ENCODE measurements at regions not wholly inside any gene's neighbourhood (a gene's known extent, or its start where the extent isn't known, plus 50 kb on each side); places are given as distances from the start of the nearest gene placed in this dataset.
"Not testable (repeated sequence)": the region's sequence is repeated elsewhere in the genome, so short reads cannot be mapped to it uniquely, and the experiment has no call there.

DNA sequence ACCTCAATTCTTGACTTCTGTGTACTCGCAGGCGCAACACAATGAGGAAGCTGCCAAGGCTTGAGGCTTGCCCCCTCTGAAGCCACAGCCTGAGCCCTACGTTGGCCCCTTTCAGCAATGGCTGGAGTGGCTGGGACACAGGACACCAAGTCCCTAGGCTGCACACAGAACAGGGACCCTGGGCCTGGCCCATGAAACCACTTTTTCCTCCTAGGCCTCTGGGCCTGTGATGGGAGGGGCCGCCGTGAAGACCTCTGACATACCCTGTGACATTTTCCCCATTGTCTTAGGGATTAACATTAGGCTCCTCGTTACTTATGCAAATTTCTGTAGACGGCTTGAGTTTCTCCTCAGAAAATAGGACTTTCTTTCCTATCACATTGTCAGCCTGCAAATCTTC, 507.2 kb upstream of the ZNF608 start:
- DNase-seq = not testable (repeated sequence)

DNA sequence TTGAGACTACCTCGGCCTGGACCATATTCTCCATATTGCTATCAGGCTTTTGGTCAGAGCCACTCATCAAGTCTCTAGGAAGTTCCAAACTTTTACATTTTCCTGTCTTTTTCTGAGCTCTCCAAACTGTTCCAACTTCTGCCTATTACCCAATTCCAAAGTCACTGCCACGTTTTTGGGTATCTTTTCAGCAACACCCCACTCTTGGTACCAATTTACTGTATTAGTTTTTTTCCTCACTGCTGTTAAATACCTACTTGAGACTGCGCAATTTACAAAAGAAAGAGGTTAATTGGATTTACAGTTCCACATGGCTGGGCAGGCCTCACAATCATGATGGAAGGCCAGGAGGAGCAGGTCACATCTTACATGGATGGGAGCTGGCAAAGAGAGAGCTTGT, 507.8 kb upstream of the ZNF608 start:
- DNase-seq = no peak

DNA sequence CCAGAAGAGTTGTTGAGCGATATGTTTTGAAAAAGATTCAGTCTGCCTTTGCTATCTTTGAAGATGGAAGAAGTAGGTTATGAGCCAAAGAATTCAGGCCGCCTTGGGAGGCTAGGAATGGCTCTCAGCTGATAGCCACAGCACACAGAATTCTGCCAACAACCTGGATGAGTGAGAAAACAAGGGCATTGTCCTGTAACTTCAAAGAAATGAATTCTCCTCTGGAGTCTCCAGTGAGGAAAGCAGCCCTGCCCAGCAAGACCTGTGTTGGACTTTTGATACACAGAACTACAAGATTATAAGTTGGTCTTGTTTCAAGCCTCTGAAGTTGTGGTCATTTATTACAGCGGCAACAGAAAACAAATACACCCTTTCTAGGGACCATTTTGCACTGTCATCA, 509.9 kb upstream of the ZNF608 start:
- no peak for DNase-seq

DNA sequence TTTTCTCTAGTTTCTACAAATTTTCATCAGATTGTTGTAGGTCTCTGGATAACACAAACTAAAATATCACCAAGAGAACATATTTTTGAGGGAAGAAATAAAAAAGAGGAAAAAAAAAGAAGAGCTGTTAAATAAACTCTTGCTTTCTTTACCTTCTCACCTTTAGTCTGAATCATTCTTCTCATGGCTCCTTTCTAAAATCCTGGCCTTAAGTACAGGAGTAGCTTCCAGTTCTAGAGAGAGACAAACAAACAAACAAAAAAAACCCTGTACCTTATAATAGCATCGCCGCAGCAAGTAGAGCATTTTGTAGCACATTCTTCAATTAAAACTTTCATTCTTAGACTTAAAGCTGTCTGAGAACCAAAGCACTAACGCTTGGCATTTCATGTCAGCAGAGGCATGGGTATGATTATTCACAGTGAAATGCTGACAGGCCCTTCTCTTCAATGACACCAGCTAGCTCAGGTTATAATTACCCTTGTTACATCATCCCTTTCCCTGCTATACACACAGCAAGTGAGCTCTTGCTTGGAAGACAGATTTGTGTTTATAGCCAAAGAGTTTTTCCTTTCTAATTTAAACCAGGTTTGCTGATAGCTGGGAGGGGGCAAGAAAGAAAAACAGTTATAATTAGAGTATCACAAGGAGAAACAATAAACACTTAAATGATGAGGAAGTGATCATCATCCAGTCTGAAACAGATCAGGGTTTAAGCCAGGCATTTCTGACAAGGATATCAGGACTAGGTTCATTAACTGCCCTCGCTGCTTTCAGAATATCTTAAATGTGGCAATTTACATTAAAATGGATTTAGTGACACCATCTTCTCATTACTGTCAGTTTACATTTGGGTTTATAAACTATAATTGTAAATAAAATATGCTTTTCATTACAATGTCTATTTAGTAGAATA, 510.9 kb upstream of the ZNF608 start:
- DNase-seq = no peak

DNA sequence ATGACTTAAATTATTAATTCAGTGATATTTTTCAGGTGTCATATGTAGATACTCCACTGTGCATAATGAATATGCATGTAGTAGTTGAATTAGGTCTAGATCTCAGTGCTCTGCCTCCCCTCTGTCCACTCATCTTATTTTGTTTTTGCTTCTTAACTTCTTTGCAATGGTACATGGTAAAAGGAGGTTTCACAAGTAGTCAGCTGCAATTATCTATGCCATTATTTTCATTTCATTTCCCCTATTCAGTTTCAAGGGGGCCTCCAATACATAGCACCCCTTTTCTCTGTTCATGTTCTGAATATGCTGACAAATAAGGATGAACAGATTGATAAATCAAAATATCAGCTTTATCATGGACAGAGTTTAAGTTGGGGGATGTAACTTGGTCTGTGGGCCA, 511.6 kb upstream of the ZNF608 start:
- no peak for DNase-seq

DNA sequence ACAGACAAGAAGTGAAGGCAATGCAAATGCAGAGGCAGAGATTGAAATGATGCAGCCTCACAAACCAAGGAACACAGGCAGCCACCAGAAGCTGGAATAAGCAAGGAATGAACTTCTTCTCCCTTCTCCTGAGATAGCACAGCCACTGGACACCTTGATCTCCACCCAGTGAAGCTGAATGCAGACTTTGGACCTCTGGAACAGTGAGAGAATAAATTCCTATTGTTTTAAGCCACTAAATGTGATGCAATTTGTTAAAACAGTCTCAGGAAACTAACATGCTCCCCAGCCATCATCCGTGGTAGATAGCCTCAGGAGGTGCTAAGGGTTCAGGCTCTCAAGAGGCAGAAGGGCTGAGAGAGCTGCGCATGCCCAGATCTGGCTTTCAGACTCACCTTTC, 512.2 kb upstream of the ZNF608 start:
- no peak for DNase-seq

DNA sequence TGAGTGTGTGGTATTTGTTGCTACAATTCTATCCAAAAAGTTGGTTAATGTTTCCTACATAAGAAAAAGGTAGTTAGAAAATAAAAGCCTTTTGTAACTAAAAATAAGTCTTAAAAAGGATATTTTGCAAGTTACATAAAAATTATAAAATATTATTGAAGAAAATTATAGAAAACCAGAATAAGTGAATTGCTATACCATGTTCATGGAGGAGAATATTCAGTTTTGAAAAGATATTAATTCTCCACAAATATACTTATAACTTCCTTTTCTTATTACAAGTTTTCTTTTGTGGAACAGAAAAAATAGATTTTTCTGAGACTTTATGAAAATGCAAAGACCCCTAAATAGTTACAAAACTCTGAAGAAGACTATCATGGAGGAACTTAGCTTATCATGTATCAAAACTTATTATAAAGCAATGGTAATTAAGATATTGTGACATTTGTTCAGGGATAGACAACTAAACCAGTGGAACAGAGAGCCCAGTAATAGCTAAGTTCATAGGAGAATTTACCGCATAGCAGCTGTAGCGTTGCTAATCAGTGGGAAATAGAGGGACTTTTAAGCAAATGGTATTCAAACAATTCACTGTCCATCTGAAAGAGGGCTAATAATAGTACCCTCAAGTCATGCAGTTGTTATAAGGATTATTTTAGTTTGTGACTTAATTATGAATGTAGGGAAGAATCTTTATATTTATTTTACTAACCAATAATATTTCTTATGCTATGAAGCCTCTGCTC, 515.2 kb upstream of the ZNF608 start:
- no peak for DNase-seq

DNA sequence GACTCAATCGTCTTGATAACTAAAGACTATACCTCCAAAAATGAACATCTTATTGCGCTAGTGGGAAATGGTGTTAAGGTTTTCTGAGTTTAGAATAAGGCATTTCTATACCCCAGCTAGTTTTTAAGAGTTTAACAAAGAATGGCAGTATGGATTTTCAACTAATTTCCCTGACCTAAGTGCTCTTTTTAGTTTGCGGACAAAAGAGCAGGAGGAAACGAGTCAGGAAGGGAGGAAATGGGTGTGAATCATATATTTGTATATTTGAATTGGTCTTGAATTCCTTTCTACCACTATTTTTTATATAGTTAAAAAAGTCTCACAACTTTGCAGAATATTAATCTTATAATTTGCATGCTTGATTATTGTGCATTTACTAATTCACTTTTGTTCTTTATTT, 516.3 kb upstream of the ZNF608 start:
- DNase-seq = no peak

DNA sequence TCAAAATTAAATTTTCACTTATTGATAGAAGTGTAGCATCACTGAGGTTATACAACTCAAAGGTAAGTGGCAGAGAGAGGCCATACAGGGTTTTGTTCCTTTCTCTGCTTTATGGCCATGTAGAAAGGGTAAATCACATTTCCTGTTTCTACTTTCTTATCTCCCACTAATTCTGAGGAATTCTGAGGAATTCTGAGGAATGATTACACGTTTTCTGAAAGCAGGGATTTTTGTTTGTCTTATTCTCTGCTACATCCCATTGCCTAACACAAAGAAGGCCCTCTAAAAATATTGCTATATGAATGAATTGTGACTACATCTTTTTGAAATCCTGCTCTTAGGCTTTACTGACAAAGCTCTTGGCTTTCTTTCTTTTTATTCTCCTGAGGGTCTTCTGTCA, 516.9 kb upstream of the ZNF608 start:
- no peak for DNase-seq

DNA sequence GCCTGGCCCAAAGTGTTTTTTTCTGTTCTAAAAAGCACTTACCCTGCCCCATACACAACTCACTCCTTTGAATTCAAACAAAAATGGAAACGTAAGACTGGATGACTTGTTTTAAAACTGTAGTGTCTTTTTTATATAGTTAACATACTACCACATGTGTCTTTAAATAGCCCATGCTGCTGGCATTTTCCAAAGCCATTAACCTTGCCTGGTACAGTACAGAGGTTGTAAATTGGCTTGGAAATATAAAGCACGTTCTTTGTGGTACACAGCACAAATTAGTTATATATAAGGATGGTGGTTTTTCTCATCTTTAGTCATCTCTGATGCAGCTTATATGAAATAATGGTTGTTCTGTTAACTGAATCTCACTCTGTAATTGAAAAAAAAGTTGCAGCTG, 519.7 kb upstream of the ZNF608 start:
- DNase-seq = no peak

DNA sequence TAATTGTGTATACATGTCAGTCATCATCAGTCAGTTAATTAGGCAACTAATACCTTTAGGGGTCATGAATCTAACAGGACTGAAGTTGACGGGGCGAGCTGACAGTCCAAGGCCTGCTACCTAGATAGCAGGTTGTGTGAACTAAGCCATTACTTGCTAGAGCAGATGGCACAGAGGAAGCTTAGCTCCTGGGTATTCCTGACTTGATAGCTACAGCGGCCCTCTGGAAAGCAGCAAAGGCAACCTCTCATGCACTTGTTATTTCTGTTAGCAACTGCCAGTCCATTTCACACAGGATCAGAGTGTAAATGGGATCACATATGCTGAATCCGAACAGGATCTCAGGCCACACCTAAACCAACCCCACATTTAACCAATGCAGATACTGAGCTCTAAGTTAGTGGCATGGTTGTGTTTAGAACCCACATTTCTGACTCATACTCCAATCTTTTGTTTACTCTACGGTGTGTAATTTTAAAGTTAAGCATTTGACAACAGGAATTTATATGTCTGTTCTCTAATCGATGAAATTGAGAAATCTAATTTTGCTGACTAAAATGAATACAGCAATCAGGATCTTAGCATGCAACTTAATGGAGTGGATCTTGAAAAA, 521.3 kb upstream of the ZNF608 start:
- no peak for DNase-seq

DNA sequence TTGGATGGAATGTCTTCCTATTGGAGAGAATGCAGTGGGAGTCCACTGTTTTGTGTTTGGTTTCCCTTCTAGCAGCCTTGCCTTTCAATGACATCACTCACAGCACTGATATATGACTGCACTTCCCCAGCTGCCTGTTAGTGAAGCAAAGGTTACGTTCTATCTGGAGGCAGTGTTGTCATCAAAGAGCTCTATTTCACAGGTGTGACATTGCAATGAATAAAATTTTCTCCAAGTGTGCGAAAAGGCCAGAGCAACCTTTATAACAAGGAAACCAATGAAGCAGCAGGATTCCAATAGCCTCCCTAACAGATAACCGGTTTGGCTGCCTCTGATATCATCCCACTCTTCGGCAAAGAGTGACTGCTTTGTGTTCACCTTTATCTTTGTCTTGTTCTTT, 523.5 kb upstream of the ZNF608 start:
- peak; percentile 43 for DNase-seq

DNA sequence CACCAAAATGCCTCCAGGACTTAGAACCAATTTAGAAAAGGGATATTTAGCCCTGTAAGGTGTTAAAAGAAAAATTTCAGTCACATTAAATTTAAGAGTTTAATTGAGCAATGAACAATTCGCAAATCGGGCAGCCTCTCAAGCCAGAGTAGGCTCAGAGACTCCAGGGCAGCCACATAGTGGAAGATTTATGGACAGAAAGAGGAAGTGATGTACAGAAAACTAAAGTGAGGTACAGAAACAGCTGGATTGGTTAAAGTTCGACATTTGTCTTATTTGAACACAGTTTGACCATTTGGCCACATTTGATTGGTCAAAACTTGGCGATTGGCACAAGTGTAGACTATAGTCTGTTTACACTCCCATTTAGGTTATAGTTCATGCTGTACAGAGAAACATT, 525.9 kb upstream of the ZNF608 start:
- no peak for DNase-seq

DNA sequence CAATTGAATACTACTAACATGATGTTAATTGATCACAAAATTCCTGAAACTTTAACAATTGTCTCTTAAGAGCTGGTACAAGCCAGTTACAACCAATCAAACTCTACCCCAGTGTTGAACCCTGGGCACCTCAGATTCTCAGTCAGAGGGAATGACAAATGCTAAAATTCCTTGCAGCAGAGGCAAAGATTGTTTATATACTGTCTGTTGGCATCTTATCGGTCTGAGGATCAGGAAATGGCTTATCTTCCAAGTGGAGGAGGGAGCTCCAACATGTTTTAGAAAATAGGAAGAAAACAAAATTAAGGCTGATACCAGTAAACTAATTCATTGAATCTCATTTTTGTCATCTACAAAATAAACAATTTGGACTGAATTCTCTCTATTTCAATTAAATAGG, 527.8 kb upstream of the ZNF608 start:
- no peak for DNase-seq

DNA sequence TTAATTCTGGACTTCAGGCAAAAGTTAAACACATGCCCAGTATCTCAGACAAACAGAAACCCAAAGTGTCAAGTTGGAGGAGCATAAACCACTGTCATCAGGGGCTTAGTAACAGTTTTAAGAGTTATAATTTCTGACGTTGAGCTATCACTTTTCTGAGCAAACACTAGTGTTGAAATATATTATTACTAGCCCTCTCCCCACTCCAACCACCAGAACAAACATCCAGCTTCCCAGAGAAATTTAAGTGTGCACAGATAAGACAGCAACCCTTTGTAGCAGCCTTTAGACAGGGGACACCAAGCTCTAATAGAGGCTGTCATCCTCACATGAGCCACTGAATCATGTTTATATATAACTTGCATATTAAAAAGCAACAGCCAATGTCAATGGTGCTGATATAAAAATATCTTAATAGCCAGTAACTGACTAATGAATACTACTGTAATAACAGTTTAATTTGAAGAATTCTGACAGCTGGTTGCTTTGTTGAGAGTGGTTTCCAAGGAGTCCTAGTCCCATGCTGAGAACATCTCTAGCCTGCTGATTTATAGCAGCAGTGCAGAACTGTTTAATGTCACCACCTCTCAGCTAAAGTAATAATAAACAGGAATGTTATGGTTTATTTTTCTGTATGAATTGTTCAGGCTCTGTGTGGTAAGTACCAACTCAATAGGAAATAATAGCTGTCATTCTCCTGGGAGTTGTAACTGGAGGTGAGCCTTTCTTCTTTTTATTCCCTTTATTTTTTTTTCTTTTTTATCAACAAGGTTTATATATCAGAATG, 528.7 kb upstream of the ZNF608 start:
- DNase-seq = no peak

DNA sequence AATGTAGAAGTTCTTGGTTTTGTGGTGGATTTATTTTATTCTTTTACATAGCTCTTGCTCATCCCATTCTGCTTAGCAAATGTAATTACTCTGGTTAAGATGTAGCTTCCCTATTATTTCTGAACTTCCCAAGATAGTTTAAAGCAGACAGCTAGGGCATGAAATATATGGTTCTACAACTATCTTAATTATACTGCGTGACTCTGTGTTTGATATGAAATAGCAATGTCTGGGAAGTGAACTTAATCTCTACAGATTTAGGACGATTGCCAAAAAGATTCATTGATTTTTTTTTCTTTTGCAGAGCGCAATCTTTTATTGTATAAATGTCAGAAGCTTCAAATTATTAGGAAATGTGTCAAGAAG, 529.3 kb upstream of the ZNF608 start:
- no peak for DNase-seq

DNA sequence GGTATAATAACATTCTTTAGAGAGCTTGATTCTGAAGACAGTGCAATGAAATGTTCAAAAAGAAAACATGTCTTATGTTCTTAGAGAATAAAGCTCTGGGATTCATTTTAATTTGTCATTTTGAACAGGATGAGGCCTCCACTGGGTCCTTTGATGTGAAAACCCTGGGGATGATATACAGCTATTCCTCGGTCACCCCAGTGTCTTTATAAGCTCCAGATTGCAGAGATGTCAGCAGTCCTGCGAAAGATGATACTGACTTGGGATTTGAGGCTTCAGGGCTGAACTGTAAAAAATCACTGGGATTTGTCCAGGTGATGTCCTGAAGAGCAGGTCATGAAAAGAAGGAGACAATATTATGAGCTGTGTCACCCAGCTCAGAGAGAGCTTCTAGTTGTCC, 529.7 kb upstream of the ZNF608 start:
- no peak for DNase-seq

DNA sequence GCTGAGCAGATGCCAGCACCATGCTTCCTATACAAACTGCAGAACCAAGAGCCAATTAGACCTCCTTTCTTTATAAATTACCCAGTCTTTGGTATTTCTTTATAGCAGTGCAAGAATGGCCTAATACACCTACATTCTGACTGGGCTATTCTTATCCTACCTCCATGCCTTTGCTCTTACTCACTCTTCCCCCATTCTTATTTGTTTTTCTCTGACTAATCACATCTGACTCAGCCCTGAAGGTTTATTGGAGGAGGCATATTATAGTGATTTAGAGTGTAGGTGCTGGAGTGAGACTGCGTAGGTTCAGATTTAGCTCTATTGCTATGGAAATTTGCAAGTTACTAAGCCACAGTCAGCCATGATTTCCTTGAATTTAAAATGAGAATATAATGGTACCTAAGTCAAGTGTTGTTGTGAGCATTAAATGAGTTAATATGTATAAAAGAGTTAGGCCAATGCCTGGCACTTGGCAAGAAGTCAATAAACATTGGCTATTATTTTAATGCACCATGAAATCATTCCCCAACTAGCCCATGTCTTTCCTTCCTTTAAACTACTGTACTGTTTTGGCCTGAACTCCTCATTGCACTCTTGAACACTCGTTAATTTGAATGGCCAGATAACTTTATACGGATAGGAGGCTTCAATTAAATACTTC, 531.2 kb upstream of the ZNF608 start:
- DNase-seq = no peak

DNA sequence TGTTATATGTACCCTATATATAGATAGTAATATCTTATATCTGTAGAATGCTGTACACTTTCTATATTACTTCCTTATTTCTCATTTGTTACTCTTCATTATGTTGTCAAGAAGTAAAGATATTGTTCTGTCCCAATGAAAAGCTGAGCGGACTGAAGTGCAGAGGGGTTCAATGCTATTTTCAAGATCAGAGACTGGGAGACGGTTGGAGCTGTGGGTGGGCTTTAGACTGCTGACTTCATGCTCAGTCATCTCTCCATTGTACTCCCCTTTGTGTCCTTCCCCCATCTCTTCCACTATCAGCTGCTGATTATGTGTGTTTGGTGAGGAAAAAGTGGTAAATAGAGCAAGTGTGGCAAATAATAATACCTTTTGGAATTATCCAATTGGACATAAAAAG, 532.3 kb upstream of the ZNF608 start:
- no peak for DNase-seq

DNA sequence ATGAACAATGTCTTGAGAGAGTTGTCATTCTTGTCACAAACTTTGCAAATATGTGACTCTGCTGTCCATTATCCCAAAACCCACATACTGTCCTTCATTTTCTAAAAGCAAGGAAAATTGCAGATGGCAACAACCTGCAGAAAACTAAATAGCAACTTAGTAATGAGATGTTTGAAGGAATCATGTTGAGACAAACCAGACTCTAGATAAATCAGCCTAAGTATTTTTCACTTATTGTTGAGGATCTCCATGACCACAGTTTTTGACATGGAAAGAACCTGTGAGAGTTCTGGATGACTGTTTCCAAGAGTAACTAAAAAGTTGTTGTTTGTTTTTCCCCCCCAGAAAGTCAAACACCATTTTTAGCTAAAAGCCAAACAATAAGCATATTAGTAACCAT, 535.2 kb upstream of the ZNF608 start:
- DNase-seq = no peak

DNA sequence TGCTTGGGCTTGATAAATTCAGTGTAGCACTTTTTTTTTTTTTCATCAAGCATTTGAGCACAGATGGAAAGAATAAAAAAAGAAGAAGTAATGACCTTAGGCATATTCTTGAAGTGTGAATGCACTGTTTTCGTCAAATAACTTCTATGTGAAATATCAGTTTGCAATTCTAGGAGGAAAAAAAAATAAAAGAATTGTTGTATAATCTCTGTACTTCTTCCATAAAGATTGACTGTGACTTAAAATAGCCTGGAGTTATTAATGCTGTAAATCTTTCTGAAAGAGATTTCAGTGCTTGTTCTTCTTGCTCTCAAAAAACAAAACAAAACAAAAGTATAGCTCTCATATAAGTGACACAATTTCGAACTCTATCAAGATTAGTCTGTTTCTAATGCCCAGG, 536.9 kb upstream of the ZNF608 start:
- no peak for DNase-seq

DNA sequence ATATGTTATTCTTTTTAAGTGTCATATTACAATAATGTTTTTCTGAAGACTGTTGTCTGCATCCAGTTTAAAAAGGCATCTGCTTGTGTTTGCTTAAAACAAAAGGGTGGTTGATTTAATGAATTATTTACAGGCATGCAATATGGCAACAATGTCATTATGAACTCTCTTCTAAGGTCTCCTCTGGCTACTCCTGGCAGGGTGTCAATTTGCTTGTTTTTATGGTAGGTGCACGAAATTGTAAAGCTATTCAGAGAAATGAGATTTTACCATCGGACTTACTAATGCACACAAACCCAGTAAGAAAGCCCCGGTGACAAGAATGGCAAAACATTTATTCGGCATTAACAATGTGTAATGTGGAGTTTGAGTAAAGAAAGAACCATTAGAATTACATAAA, 539.8 kb upstream of the ZNF608 start:
- DNase-seq = no peak

Measured in renal pelvis (tissue), 1 donor.